ENCODE measurements at regions not wholly inside any gene's neighbourhood (a gene's known extent, or its start where the extent isn't known, plus 50 kb on each side); places are given as distances from the start of the nearest gene placed in this dataset.
"Not testable (repeated sequence)": the region's sequence is repeated elsewhere in the genome, so short reads cannot be mapped to it uniquely, and the experiment has no call there.

- Histone ChIP-seq H3K36me3 (ENCODE audit: low read depth) (no peaks in the 10 kb centered on the region), H3K27me3 (ENCODE audit: insufficient read depth, poor library complexity, severe bottlenecking) (no peaks in the 10 kb centered on the region), H3K9me3 (ENCODE audit: severe bottlenecking) (no peaks in the 10 kb centered on the region), H3K4me3 (ENCODE audit: severe bottlenecking) (no peak overlapping the region), H3K4me1 (ENCODE audit: insufficient read depth, poor library complexity, severe bottlenecking) (no peaks in the 10 kb centered on the region), H3K27ac (ENCODE audit: poor library complexity, severe bottlenecking) (no peak overlapping the region)
- no peak for TF ChIP-seq CTCF (IDR thresholded peaks at IDR 0.05; ENCODE audit: poor library complexity, severe bottlenecking)
- DNase-seq (ENCODE audit: low spot score) (no peak), ATAC-seq (ENCODE audit: low read depth) (no peak)
Observed at GRCh38 chr12:24678436-24678835, 270.5 kb downstream of the BCAT1 start.

- Histone ChIP-seq H3K36me3 (ENCODE audit: low read depth) (no peaks in the 10 kb centered on the region), H3K4me3 (ENCODE audit: severe bottlenecking) (no peak overlapping the region), H3K27ac (ENCODE audit: poor library complexity, severe bottlenecking) (no peak overlapping the region), H3K4me1 (ENCODE audit: insufficient read depth, poor library complexity, severe bottlenecking) (no peaks in the 10 kb centered on the region), H3K27me3 (ENCODE audit: insufficient read depth, poor library complexity, severe bottlenecking) (no peaks in the 10 kb centered on the region), H3K9me3 (ENCODE audit: severe bottlenecking) (no peaks in the 10 kb centered on the region)
- ATAC-seq (ENCODE audit: low read depth) (no peak), DNase-seq (ENCODE audit: low spot score) (no peak)
- TF ChIP-seq CTCF (IDR thresholded peaks at IDR 0.05; ENCODE audit: poor library complexity, severe bottlenecking): no peak
Observed at GRCh38 chr12:24668563-24668962, 280.3 kb downstream of the BCAT1 start.

GRCh38 chr12:24664161-24664880, 284.6 kb downstream of the BCAT1 start:
- no peak for DNase-seq (ENCODE audit: low spot score)
- Histone ChIP-seq H3K27me3 (ENCODE audit: insufficient read depth, poor library complexity, severe bottlenecking) (no peaks in the 10 kb centered on the region), H3K27ac (ENCODE audit: poor library complexity, severe bottlenecking) (no peak overlapping the region), H3K4me3 (ENCODE audit: severe bottlenecking) (no peak overlapping the region), H3K4me1 (ENCODE audit: insufficient read depth, poor library complexity, severe bottlenecking) (no peaks in the 10 kb centered on the region), H3K9me3 (ENCODE audit: severe bottlenecking) (no peaks in the 10 kb centered on the region), H3K36me3 (ENCODE audit: low read depth) (no peaks in the 10 kb centered on the region)
- no peak for TF ChIP-seq CTCF (IDR thresholded peaks at IDR 0.05; ENCODE audit: poor library complexity, severe bottlenecking)
- no peak for ATAC-seq (ENCODE audit: low read depth)

- no peaks in the 10 kb centered on the region for H3K9me3 ChIP-seq (ENCODE audit: severe bottlenecking)
- ATAC-seq (ENCODE audit: low read depth) (no peak), DNase-seq (ENCODE audit: low spot score) (no peak)
- H3K4me3 ChIP-seq (ENCODE audit: severe bottlenecking): no peak overlapping the region
- H3K36me3 ChIP-seq (ENCODE audit: low read depth): no peaks in the 10 kb centered on the region
- no peaks in the 10 kb centered on the region for H3K27me3 ChIP-seq (ENCODE audit: insufficient read depth, poor library complexity, severe bottlenecking)
- H3K27ac ChIP-seq (ENCODE audit: poor library complexity, severe bottlenecking): no peak overlapping the region
- TF ChIP-seq CTCF (IDR thresholded peaks at IDR 0.05; ENCODE audit: poor library complexity, severe bottlenecking): no peak
- no peaks in the 10 kb centered on the region for H3K4me1 ChIP-seq (ENCODE audit: insufficient read depth, poor library complexity, severe bottlenecking)
Observed at GRCh38 chr12:24661657-24662096, 287.2 kb downstream of the BCAT1 start.

- Histone ChIP-seq H3K4me3 (ENCODE audit: severe bottlenecking) (no peak overlapping the region), H3K36me3 (ENCODE audit: low read depth) (no peaks in the 10 kb centered on the region), H3K27ac (ENCODE audit: poor library complexity, severe bottlenecking) (no peak overlapping the region), H3K9me3 (ENCODE audit: severe bottlenecking) (no peaks in the 10 kb centered on the region), H3K27me3 (ENCODE audit: insufficient read depth, poor library complexity, severe bottlenecking) (no peaks in the 10 kb centered on the region), H3K4me1 (ENCODE audit: insufficient read depth, poor library complexity, severe bottlenecking) (no peaks in the 10 kb centered on the region)
- TF ChIP-seq CTCF (IDR thresholded peaks at IDR 0.05; ENCODE audit: poor library complexity, severe bottlenecking): no peak
- ATAC-seq (ENCODE audit: low read depth): no peak
- no peak for DNase-seq (ENCODE audit: low spot score)
Observed at GRCh38 chr12:24659016-24659415, 289.9 kb downstream of the BCAT1 start.

- not testable (repeated sequence) for H3K27ac ChIP-seq (ENCODE audit: poor library complexity, severe bottlenecking); H3K36me3 ChIP-seq (ENCODE audit: low read depth); H3K4me1 ChIP-seq (ENCODE audit: insufficient read depth, poor library complexity, severe bottlenecking); ATAC-seq (ENCODE audit: low read depth); DNase-seq (ENCODE audit: low spot score); H3K9me3 ChIP-seq (ENCODE audit: severe bottlenecking); H3K4me3 ChIP-seq (ENCODE audit: severe bottlenecking); H3K27me3 ChIP-seq (ENCODE audit: insufficient read depth, poor library complexity, severe bottlenecking)
Observed at GRCh38 chr12:24654344-24654743, 294.6 kb downstream of the BCAT1 start.

All from RWPE2 (cell line).